Smooth muscle cell (in vitro differentiated cells): ENCODE measurements at regions not wholly inside any gene's neighbourhood (a gene's known extent, or its start where the extent isn't known, plus 50 kb on each side); places are given as distances from the start of the nearest gene placed in this dataset.

ENCODE experiments used
- DNase-seq: peaks from one replicate; lab custom pipeline; 2025; ENCODE audit not compliant: unreplicated experiment; lab: John Stamatoyannopoulos, UW
- H2AFZ ChIP-seq: fragments of 200-600 bp; sonication (generic); 2 replicates; pipeline ENCODE4 v1.6.0; 2016; ENCODE audit warnings: antibody characterized with exemption, low read depth, mild to moderate bottlenecking
- H3F3A ChIP-seq: fragments of 200-600 bp; sonication (generic); 2 replicates; pipeline ENCODE4 v1.6.0; 2017; ENCODE audit warnings: antibody characterized with exemption, low read depth
- H3K27ac ChIP-seq: fragments of 200-600 bp; sonication (generic); 2 replicates; pipeline ENCODE4 v1.5.1; 2016; ENCODE audit warnings: low read depth, mild to moderate bottlenecking
- H3K27me3 ChIP-seq: fragments of 200-600 bp; sonication (generic); 2 replicates; pipeline ENCODE4 v1.6.1; 2016; ENCODE audit warnings: low read depth, mild to moderate bottlenecking
- H3K36me3 ChIP-seq: fragments of 200-600 bp; sonication (generic); 2 replicates; pipeline ENCODE4 v1.5.1; 2016; ENCODE audit warnings: low read depth
- H3K4me1 ChIP-seq: fragments of 200-600 bp; sonication (generic); 2 replicates; pipeline ENCODE4 v1.5.1; 2016; ENCODE audit warnings: low read depth
- H3K4me2 ChIP-seq: fragments of 200-600 bp; sonication (generic); 2 replicates; pipeline ENCODE4 v1.6.0; 2016; ENCODE audit warnings: mild to moderate bottlenecking
- H3K4me3 ChIP-seq: fragments of 200-600 bp; sonication (generic); 2 replicates; pipeline ENCODE4 v1.5.1; 2016; ENCODE audit warnings: mild to moderate bottlenecking
- H3K79me2 ChIP-seq: fragments of 200-600 bp; sonication (generic); 2 replicates; pipeline ENCODE4 v1.6.0; 2016; ENCODE audit warnings: low read depth, mild to moderate bottlenecking
- H3K9ac ChIP-seq: fragments of 200-600 bp; sonication (generic); 2 replicates; pipeline ENCODE4 v1.6.0; 2016; ENCODE audit warnings: low read depth
- H3K9me3 ChIP-seq: fragments of 200-600 bp; sonication (generic); replicated peaks from 2 replicates; pipeline ENCODE4 v1.5.1; 2016; ENCODE audit warnings: low read depth
- H4K20me1 ChIP-seq: fragments of 200-600 bp; sonication (generic); 2 replicates; pipeline ENCODE4 v1.6.0; 2016; ENCODE audit warnings: low read depth
- CTCF ChIP-seq: fragments of 200-600 bp; sonication (generic); IDR thresholded peaks from 2 replicates; pipeline ENCODE4 v1.5.1; 2017; ENCODE audit warnings: borderline replicate concordance, mild to moderate bottlenecking, antibody characterized with exemption; ENCODE audit not compliant: insufficient read depth, poor library complexity, severe bottlenecking
- WGBS: methylation state at CpG from one replicate; pipeline ENCODE4 v1.1.7; 2016; ENCODE audit warnings: low lambda C conversion rate; 5-methylcytosine and 5-hydroxymethylcytosine counted together

DNA sequence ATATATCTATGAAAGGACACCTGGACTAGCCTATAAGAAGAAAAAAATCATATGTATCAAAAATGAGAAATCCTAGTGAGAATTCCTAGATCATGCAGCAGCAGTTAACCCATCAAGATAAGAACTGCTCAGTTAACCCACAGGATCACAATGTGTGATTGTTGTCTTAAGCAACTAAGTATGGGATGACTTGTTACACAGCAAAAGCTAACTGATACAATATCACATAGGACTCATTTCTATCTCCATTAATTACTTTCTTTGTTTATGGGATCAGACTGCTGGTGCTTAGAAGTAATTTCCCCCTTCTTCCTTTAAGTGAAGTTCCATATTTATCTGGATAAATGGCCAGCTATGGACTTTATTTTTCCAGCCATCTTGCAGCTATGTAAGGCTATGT is 280.8 kb upstream of the MARCKS start:
- no peak overlapping the region for H2AFZ ChIP-seq
- H3F3A ChIP-seq, result no peaks in the 10 kb centered on the region
- no peak overlapping the region for H3K4me2 ChIP-seq
- H3K4me1 ChIP-seq, result no peaks in the 10 kb centered on the region
- H3K4me3 ChIP-seq, result no peak overlapping the region
- H3K79me2 ChIP-seq, result no peaks in the 10 kb centered on the region
- H3K36me3 ChIP-seq, result no peaks in the 10 kb centered on the region
- no peaks in the 10 kb centered on the region for H3K27me3 ChIP-seq
- no peak for DNase-seq
- H3K9me3 ChIP-seq, result peaks cover 2% of the 10 kb centered on the region
- H4K20me1 ChIP-seq, result no peaks in the 10 kb centered on the region
- no peak overlapping the region for H3K9ac ChIP-seq
- no peak overlapping the region for H3K27ac ChIP-seq
- TF ChIP-seq CTCF, result no peak

- no peak for TF ChIP-seq CTCF
- no peak overlapping the region for H3K9ac ChIP-seq
- DNase-seq, result no peak
- H3K27ac ChIP-seq, result no peak overlapping the region
- no peak overlapping the region for H3K4me2 ChIP-seq
- no peaks in the 10 kb centered on the region for H3K27me3 ChIP-seq
- no peaks in the 10 kb centered on the region for H3K36me3 ChIP-seq
- H3K4me1 ChIP-seq, result no peaks in the 10 kb centered on the region
- peaks cover 2% of the 10 kb centered on the region for H3K9me3 ChIP-seq
- 98% methylated on average over 3 of the region's 3 CpGs for WGBS
- H3K79me2 ChIP-seq, result no peaks in the 10 kb centered on the region
- H3F3A ChIP-seq, result no peaks in the 10 kb centered on the region
- no peak overlapping the region for H2AFZ ChIP-seq
- no peaks in the 10 kb centered on the region for H4K20me1 ChIP-seq
- H3K4me3 ChIP-seq, result no peak overlapping the region
Measured at GRCh38 chr6:113578691-113579090, 278.5 kb upstream of the MARCKS start.

- H3K79me2 ChIP-seq, result no peaks in the 10 kb centered on the region
- TF ChIP-seq CTCF, result no peak
- no peaks in the 10 kb centered on the region for H3K9me3 ChIP-seq
- H3K4me2 ChIP-seq, result no peak overlapping the region
- no peak for DNase-seq
- H3F3A ChIP-seq, result no peaks in the 10 kb centered on the region
- no peaks in the 10 kb centered on the region for H3K36me3 ChIP-seq
- no peak overlapping the region for H2AFZ ChIP-seq
- no peaks in the 10 kb centered on the region for H4K20me1 ChIP-seq
- 90% methylated on average over 4 of the region's 4 CpGs for WGBS
- no peak overlapping the region for H3K27ac ChIP-seq
- H3K4me3 ChIP-seq, result no peak overlapping the region
- H3K27me3 ChIP-seq, result no peaks in the 10 kb centered on the region
- H3K4me1 ChIP-seq, result peaks cover 28% of the 10 kb centered on the region
- no peak overlapping the region for H3K9ac ChIP-seq
Measured at GRCh38 chr6:113584767-113585166, 272.4 kb upstream of the MARCKS start.

- Histone ChIP-seq H3K27me3 (no peaks in the 10 kb centered on the region), H3K36me3 (no peaks in the 10 kb centered on the region), H3K4me3 (no peak overlapping the region), H3K4me2 (no peak overlapping the region), H3K9me3 (no peaks in the 10 kb centered on the region), H3K4me1 (peaks cover 28% of the 10 kb centered on the region), H3F3A (no peaks in the 10 kb centered on the region), H4K20me1 (no peaks in the 10 kb centered on the region), H3K27ac (no peak overlapping the region), H2AFZ (no peak overlapping the region), H3K79me2 (no peaks in the 10 kb centered on the region), H3K9ac (no peak overlapping the region)
- WGBS, result 98% methylated on average over 2 of the region's 2 CpGs
- DNase-seq, result no peak
- TF ChIP-seq CTCF, result no peak
Measured at GRCh38 chr6:113585246-113585645, 271.9 kb upstream of the MARCKS start.
